Activated CD4-positive, alpha-beta T cell treated with anti-CD3 and anti-CD28 coated beads, Interleukin-2, Interleukin-6, amounts not matched to agents 100 ng/mL and 50 ng/mL, durations not matched to agents 16 hours and 8 hours (primary cell): ENCODE measurements at regions not wholly inside any gene's neighbourhood (a gene's known extent, or its start where the extent isn't known, plus 50 kb on each side); places are given as distances from the start of the nearest gene placed in this dataset.
A peak's percentile ranks its signal among the peaks of the same experiment; 100 is the strongest.

ENCODE experiments used
- DNase-seq: peaks from one replicate; pipeline ENCODE4 v3.0.0-alpha.2; 2020

DNA sequence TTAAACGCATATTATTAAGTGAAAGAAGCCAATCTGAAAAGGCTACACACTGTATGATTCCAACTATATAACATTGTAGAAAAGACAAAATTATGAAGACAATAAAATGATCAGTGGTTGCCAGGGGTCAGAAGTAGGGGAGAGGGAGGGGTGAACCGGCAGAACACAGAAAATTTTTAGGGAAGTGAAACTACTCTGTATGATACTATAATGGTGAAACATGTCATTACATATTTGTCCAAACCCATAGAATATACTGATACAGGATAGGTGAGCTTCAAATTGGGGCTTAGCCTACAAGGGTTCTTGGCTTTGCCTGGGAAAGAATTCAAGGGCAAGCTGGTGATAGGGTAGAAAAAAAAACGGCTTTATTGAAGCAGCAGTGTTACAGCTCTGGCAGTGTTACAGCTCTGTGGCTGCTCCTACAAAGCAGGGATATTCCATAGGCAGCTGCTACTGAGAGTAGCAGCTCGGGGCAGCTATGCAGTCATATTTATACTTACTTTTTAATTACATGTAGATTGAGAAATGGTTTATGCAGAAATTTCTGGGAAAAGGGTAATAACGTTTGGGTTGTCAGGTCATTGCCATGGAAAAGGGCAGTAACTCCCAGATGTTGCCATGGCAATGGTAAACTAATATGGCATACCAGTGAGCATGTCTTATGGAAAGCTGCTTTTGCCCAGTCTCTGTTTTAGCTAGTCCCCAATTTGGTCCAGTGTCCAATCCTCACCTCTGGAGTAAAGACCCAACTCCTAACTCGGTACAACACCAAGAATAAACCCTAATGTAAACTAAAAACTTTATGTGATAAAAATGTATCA is 125.1 kb upstream of the SLC25A36 start:
- no peak for DNase-seq

GRCh38 chr3:140821493-140821892 is 120.1 kb upstream of the SLC25A36 start:
- DNase-seq: no peak

- no peak for DNase-seq
Observed at GRCh38 chr3:140822401-140823047, 119.1 kb upstream of the SLC25A36 start.

DNA sequence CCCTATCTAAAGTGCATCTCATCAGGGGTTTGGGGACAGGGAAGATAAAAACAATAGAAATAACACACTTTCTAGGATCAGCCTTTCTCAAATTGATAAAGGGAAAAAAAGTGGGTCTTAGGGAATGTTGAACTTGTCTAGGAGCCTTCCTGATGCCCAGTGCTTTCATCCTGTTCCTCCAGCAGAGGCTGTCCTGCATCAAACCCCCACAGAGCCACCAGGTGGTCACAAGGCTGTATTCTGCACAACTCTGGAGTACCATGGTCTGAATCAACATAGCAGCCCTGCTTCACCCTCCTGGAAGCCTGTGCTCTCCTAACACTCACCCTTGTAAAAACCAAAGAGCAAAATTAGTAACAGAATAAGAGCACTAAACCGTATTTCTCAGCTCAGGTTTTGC is 118.5 kb upstream of the SLC25A36 start:
- no peak for DNase-seq

- no peak for DNase-seq
Observed at GRCh38 chr3:140827894-140828293, 113.7 kb upstream of the SLC25A36 start.

GRCh38 chr3:140828585-140828984 is 113.1 kb upstream of the SLC25A36 start:
- no peak for DNase-seq

GRCh38 chr3:140829796-140830195 is 111.8 kb upstream of the SLC25A36 start:
- DNase-seq: no peak

DNA sequence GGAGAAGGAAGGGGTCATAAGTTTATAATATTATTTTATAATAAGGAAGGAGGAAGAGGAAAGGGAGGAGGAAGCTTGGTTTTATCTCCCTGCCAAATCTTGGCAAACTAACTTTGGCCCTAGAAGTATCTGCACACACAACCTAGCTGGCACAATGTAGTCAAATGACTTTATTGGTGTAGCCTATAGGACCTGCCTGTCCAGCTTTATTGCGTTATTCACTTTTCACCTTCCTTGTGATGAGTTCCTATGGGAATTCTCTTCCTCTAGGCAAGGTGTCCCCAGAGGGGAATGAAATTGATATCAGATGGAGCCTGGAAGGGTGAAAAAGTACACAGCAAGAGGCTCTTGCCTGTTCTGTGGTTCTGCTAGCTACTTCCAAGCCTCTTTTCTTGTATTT is 111.2 kb upstream of the SLC25A36 start:
- DNase-seq: no peak

- DNase-seq: no peak
Observed at GRCh38 chr3:140832883-140833282, 108.8 kb upstream of the SLC25A36 start.

GRCh38 chr3:140834266-140835037 is 107.2 kb upstream of the SLC25A36 start:
- DNase-seq: no peak

GRCh38 chr3:140842984-140843649 is 98.5 kb upstream of the SLC25A36 start:
- DNase-seq: no peak

GRCh38 chr3:140843656-140844055 is 98.0 kb upstream of the SLC25A36 start:
- no peak for DNase-seq

GRCh38 chr3:140844072-140844471 is 97.6 kb upstream of the SLC25A36 start:
- DNase-seq: no peak

DNA sequence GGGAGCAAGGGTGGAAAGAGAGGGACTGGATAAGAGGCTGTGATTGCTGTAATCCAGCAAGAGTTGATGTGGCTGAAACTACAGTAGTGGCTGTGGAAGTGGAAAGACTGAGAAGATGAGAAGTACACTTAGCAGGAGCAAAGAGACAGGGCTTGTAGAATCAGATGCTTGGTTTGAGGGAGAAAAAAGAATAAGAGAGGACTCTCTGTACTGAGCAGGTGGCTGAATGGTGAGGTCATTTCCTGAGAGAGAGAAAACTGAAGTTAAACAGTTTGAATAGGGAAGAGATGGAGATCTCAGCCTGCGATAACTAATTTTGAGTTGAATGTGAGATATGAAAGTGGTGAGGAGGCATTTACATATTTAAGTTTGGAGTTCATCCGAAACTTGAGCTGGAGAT is 95.8 kb upstream of the SLC25A36 start:
- no peak for DNase-seq

- no peak for DNase-seq
Observed at GRCh38 chr3:140848666-140849065, 93.0 kb upstream of the SLC25A36 start.

DNA sequence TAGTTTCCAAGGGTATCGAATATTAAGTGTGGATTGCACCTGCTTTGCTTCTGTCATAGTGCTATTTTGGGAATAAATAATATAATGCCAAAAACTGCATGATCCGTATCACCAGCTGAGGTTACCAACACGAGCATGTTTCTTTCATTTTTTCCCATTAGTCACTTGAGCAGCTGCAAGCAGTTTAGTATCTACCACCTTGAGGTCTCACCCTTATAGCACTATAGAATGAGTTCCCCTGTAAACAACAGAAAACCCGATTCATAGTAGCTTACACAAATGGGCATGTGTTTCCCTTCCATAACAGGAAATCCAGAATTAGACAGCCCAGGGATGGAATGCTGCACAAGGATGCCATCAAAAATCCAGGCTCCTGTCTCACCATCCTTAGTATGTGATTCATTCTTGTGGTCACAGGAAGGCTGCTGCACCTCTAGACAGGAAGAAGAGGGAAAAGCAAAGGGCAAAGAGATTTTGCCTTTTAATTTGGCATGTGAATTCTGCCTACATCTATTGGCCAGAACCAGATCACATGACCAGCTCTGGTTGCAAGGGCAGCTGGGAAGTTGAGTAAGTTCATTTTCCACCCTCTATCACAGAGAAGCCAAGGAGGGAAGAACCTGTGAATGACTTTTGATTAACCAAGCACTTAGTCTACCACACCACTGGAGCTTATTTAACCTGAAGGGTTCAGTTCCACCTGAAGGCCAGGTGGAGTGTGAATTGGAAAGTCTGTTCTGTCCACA is 91.3 kb upstream of the SLC25A36 start:
- no peak for DNase-seq

GRCh38 chr3:140854961-140855360 is 86.7 kb upstream of the SLC25A36 start:
- DNase-seq: no peak

GRCh38 chr3:140856905-140857304 is 84.7 kb upstream of the SLC25A36 start:
- no peak for DNase-seq

DNA sequence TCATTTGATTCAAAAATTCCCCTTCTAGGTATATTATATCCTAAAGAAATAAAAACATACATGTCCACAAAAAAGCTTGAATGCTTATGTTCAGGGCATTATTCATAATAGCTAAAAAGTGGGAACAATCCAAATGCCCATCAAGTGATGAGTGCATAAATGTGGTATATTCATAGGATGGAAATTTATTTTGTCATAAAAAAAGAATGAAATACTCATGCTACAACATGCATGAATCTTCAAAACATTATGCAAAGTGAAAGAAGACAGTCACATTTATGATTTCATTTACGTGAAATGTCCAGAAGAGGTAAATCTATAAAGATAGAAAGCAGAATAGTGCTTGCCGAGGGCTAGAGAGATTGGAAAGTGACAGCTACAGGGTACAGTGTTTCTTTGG is 83.6 kb upstream of the SLC25A36 start:
- no peak for DNase-seq

DNA sequence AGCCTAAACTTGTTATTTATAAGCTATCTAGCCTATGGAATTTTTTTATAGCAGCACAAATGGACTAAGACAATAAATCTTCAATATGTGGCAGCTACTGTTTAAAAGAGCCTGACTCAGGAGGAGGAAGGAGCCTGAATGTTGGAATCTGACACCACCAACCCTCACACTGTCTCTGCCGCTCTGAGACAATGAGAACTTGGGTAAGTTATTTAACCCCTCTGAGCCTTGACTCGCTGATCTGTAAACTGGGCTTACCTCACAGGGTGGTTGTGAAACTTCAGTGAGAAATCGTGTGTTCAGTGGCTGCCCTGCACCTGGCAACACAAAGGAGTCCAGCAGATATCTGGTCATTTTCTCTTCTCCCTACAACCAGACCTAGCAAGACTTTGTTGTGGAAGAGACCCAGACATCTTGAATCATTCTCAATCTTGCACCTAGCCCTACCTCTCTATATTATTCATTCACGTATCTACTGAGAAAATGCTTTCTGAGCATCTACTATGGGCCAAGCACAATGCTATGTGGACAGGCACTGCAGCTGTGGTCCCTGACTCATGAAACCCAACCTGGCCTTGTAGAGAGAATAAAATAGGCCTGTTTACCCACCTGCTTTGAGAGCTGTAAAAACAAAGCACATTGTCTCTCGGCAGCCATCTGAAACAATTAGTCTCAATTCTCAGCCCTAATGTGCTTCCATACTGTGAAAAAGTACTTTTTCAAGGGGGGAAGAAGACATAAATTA is 81.9 kb upstream of the SLC25A36 start:
- no peak for DNase-seq

DNA sequence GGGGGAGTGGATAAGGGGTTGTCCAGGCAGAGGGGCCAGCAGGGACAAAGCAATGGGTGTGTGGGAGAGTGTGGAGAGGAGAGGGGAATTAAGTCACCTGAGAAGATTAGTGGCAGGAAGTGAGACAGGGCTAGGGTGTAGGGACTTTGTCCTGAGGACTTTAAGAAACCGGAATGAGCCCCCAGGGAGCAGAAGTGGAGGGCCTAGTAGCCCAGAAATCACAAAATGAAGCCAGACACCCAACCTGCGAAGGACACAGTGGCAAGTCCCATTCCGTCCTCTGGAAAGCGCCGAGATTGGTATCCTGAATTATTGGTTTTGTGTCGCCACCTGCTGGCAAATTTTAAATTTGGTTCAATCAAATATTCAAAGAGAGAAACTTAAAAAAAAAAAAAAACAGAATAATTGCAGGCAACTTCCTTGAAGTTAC is 78.0 kb upstream of the SLC25A36 start:
- peak; percentile 55 for DNase-seq

DNA sequence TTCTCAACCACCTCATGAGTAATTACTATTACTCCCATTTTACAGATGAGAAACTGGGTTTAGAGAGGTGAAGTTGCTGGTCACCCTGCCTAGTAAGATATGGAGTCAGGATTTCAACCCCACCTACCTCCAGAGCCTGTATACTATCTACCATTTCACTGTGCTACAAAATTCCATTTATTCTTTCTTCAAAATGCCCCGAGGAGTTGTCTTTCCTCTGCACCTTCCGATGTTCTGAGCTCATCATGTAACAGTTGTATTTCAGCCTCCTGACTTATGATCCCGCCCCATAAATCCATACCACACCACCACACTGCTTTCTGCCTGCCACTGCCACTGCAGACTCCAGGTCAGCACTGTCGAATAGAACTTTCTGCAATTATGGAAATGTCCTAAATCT is 71.3 kb upstream of the SLC25A36 start:
- DNase-seq: no peak
